Thoracic aorta (tissue), 2 donors: ENCODE measurements at regions not wholly inside any gene's neighbourhood (a gene's known extent, or its start where the extent isn't known, plus 50 kb on each side); places are given as distances from the start of the nearest gene placed in this dataset.

ENCODE experiments used
- ATAC-seq: fragments of 150-250 bp; one replicate; pipeline ENCODE4 v1.8.0; 2017; ENCODE audit warnings: low read depth; ENCODE audit not compliant: insufficient number of reproducible peaks, low FRiP score
- DNase-seq: peaks from one replicate; pipeline ENCODE4 v3.0.0-alpha.2; 2020; ENCODE audit warnings: low spot score
- H3K27ac ChIP-seq, 2 donors: fragments of 200-600 bp; sonication (generic); 1 replicate in 1 of 2; 2 replicates in 1 of 2; pipeline ENCODE4 v1.5.1; 2016; ENCODE audit warnings: mild to moderate bottlenecking in 2 of 2, moderate library complexity in 2 of 2
- H3K27me3 ChIP-seq: fragments of 200-600 bp; sonication (generic); replicated peaks from 2 replicates; pipeline ENCODE4 v1.6.0; 2016; ENCODE audit warnings: mild to moderate bottlenecking; ENCODE audit not compliant: insufficient read depth
- H3K36me3 ChIP-seq: fragments of 200-600 bp; sonication (generic); one replicate; pipeline ENCODE4 v1.5.1; 2016
- H3K4me1 ChIP-seq, 2 donors: fragments of 200-600 bp; sonication (generic); 1 replicate in 1 of 2; 2 replicates in 1 of 2; pipeline versions ENCODE4 v1.5.1 to v1.6.0; 2016; ENCODE audit warnings: low read depth in 2 of 2, mild to moderate bottlenecking in 1 of 2; ENCODE audit not compliant: control insufficient read depth in 1 of 2
- H3K4me3 ChIP-seq: fragments of 200-600 bp; sonication (generic); 2 replicates; pipeline ENCODE4 v1.5.1; 2016; ENCODE audit warnings: mild to moderate bottlenecking
- H3K9me3 ChIP-seq: fragments of 200-600 bp; sonication (generic); 2 replicates; pipeline ENCODE4 v1.5.1; 2016
- TF ChIP-seq, protein P1 (sequence below): fragments of 200-600 bp; sonication (generic); IDR thresholded peaks from one replicate; pipeline ENCODE4 v1.5.1; 2019; ENCODE audit warnings: antibody characterized with exemption

GRCh38 chr3:111282024-111282423 is 210.4 kb downstream of the NECTIN3 start:
- ATAC-seq = no peak
- no peak for DNase-seq
- H3K27me3 ChIP-seq = no peaks in the 10 kb centered on the region
- H3K4me1 ChIP-seq = no peaks in the 10 kb centered on the region
- TF ChIP-seq, protein P1, sequence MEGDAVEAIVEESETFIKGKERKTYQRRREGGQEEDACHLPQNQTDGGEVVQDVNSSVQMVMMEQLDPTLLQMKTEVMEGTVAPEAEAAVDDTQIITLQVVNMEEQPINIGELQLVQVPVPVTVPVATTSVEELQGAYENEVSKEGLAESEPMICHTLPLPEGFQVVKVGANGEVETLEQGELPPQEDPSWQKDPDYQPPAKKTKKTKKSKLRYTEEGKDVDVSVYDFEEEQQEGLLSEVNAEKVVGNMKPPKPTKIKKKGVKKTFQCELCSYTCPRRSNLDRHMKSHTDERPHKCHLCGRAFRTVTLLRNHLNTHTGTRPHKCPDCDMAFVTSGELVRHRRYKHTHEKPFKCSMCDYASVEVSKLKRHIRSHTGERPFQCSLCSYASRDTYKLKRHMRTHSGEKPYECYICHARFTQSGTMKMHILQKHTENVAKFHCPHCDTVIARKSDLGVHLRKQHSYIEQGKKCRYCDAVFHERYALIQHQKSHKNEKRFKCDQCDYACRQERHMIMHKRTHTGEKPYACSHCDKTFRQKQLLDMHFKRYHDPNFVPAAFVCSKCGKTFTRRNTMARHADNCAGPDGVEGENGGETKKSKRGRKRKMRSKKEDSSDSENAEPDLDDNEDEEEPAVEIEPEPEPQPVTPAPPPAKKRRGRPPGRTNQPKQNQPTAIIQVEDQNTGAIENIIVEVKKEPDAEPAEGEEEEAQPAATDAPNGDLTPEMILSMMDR = no peak
- no peaks in the 10 kb centered on the region for H3K9me3 ChIP-seq
- no peaks in the 10 kb centered on the region for H3K36me3 ChIP-seq
- H3K4me3 ChIP-seq = no peak overlapping the region
- H3K27ac ChIP-seq = no peak overlapping the region

GRCh38 chr3:111283165-111283564 is 211.5 kb downstream of the NECTIN3 start:
- Histone ChIP-seq H3K27me3 (no peaks in the 10 kb centered on the region), H3K36me3 (no peaks in the 10 kb centered on the region), H3K4me1 (no peaks in the 10 kb centered on the region), H3K27ac (no peak overlapping the region), H3K9me3 (no peaks in the 10 kb centered on the region), H3K4me3 (no peak overlapping the region)
- ATAC-seq = no peak
- TF ChIP-seq, protein P1 = no peak
- DNase-seq = no peak

- no peaks in the 10 kb centered on the region for H3K4me1 ChIP-seq
- TF ChIP-seq, protein P1 = no peak
- no peak for DNase-seq
Observed at GRCh38 chr3:111284503-111285183, 213.0 kb downstream of the NECTIN3 start.

DNA sequence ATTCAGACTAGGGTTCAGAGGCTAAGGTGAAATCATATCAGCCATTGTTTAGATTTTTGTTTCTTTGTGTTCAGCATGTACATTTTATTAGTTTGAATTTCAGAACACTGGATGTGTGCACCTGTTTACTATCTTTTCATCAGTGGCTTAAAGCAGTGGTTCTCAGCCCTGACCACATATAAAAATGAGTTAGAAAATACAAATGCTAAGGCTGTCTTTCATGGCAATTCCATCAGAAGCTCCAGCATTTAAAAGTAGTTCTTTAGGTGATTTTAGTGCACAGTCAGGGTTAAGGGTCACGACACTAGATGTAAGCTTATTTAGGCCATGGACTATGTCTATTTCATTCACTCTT is 213.5 kb downstream of the NECTIN3 start:
- no peaks in the 10 kb centered on the region for H3K9me3 ChIP-seq
- ATAC-seq (no peak), DNase-seq (no peak)
- H3K27ac ChIP-seq = no peak overlapping the region
- no peaks in the 10 kb centered on the region for H3K36me3 ChIP-seq
- no peak overlapping the region for H3K4me3 ChIP-seq
- H3K4me1 ChIP-seq = no peaks in the 10 kb centered on the region
- no peaks in the 10 kb centered on the region for H3K27me3 ChIP-seq
- TF ChIP-seq, protein P1 = no peak

More at GRCh38 chr3:111284503-111285183, 213.0 kb downstream of the NECTIN3 start:
- no peaks in the 10 kb centered on the region for H3K9me3 ChIP-seq
- no peak overlapping the region for H3K4me3 ChIP-seq
- no peaks in the 10 kb centered on the region for H3K36me3 ChIP-seq
- no peak overlapping the region for H3K27ac ChIP-seq
- ATAC-seq = no peak
- no peaks in the 10 kb centered on the region for H3K27me3 ChIP-seq

DNA sequence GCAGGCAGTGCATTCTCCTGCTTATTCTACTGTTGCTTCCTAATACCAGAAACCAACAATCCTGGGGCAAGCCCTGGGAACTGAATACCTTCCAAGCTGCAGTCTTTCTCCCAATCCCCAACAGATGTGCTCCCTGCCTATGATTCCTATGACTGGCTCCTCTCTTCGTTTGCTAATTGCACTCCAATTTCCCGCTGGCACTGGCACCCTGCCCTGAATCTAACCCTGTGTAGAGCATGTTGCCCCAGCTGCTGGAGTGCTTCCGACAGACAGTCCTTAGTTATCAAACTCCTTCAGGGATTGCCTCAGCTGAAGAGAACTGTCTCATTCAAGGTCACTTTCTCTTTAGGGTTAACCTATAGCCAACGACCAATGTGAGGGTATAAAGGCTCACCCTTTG is 214.1 kb downstream of the NECTIN3 start:
- ATAC-seq (no peak), DNase-seq (no peak)
- TF ChIP-seq, protein P1 = no peak
- Histone ChIP-seq H3K27me3 (no peaks in the 10 kb centered on the region), H3K36me3 (no peaks in the 10 kb centered on the region), H3K4me3 (no peak overlapping the region), H3K27ac (no peak overlapping the region), H3K4me1 (no peaks in the 10 kb centered on the region), H3K9me3 (no peaks in the 10 kb centered on the region)
